Left lung (tissue), 4 donors: ENCODE measurements at regions not wholly inside any gene's neighbourhood (a gene's known extent, or its start where the extent isn't known, plus 50 kb on each side); places are given as distances from the start of the nearest gene placed in this dataset.
A peak's percentile ranks its signal among the peaks of the same experiment; 100 is the strongest.

Experiments used
- ATAC-seq: fragments of 200-7000 bp; cut with Tn5 transposase; one replicate; pipeline ENCODE4 v1.9.1; 2020; ENCODE audit warnings: moderate library complexity
- DNase-seq, 4 donors: peaks; one replicate each; pipeline ENCODE4 v3.0.0-alpha.2; 2013 to 2020
- H3K27ac ChIP-seq, 2 donors: fragments of 200-600 bp; sonication (generic) in 1 of 2; one replicate each; pipeline versions ENCODE4 v1.5.0 to v1.8.0; 2020 to 2021
- H3K27me3 ChIP-seq, 2 donors: fragments of 200-600 bp; sonication (generic) in 1 of 2; one replicate each; pipeline versions ENCODE4 v1.5.0 to v1.8.0; 2020 to 2021
- H3K36me3 ChIP-seq, 2 donors: fragments of 200-600 bp; sonication (generic) in 1 of 2; one replicate each; pipeline versions ENCODE4 v1.5.0 to v1.8.0; 2020 to 2021
- H3K4me1 ChIP-seq, 2 donors: fragments of 200-600 bp; one replicate each; pipeline ENCODE4 v1.8.0; 2021
- H3K4me3 ChIP-seq, 2 donors: fragments of 200-600 bp; sonication (generic) in 1 of 2; one replicate each; pipeline versions ENCODE4 v1.5.0 to v1.8.0; 2020 to 2021; ENCODE audit warnings: mild to moderate bottlenecking in 1 of 2
- H3K9me3 ChIP-seq, 2 donors: fragments of 200-600 bp; sonication (generic) in 1 of 2; one replicate each; pipeline versions ENCODE4 v1.5.0 to v1.8.0; 2020 to 2021
- CTCF ChIP-seq, 2 donors: fragments of 200-600 bp; sonication (generic) in 1 of 2; IDR thresholded peaks; one replicate each; pipeline versions ENCODE4 v1.5.0 to v1.8.0; 2021; ENCODE audit warnings: antibody characterized with exemption in 2 of 2
- intact Hi-C, 2 donors: fragments of 100-400 bp; cut with DNase I; formaldehyde crosslinking; loops; one replicate each; pipeline versions ENCODE4 v1.11.2 to v1.14.2; 2022
- donor health status: DM: no; HTN: yes; CAD: no.
- donor health status: DM: no; HTN: no; CAD: no.

GRCh38 chr16:6008670-6009069 lies 911.1 kb upstream of the EEF2KMT start:
- no peak overlapping the region for H3K27ac ChIP-seq
- no peaks in the 10 kb centered on the region for H3K27me3 ChIP-seq
- ATAC-seq (no peak), DNase-seq (no peak)
- H3K4me3 ChIP-seq = no peak overlapping the region
- H3K9me3 ChIP-seq = no peaks in the 10 kb centered on the region
- no peaks in the 10 kb centered on the region for H3K4me1 ChIP-seq
- TF ChIP-seq CTCF (IDR thresholded peaks at IDR 0.05) = no peak
- intact Hi-C loops = no loop called here
- no peaks in the 10 kb centered on the region for H3K36me3 ChIP-seq

GRCh38 chr16:5993356-5993755 lies 895.8 kb upstream of the EEF2KMT start:
- no peak overlapping the region for H3K4me3 ChIP-seq
- intact Hi-C loops = no loop called here
- ATAC-seq = no peak

GRCh38 chr16:5982979-5983378 lies 885.4 kb upstream of the EEF2KMT start:
- ATAC-seq (no peak), DNase-seq (no peak)
- no peak overlapping the region for H3K4me3 ChIP-seq
- H3K9me3 ChIP-seq = no peaks in the 10 kb centered on the region
- no peak overlapping the region for H3K27ac ChIP-seq
- no peaks in the 10 kb centered on the region for H3K36me3 ChIP-seq
- intact Hi-C loops = no loop called here
- TF ChIP-seq CTCF (IDR thresholded peaks at IDR 0.05) = no peak
- H3K27me3 ChIP-seq = peaks cover 0 to 32% of the 10 kb centered on the region in 2 donors
- H3K4me1 ChIP-seq = no peaks in the 10 kb centered on the region

More at GRCh38 chr16:5993356-5993755, 895.8 kb upstream of the EEF2KMT start:
- Histone ChIP-seq H3K27me3 (peaks cover 0 to 7% of the 10 kb centered on the region in 2 donors), H3K9me3 (no peaks in the 10 kb centered on the region), H3K27ac (no peak overlapping the region), H3K36me3 (no peaks in the 10 kb centered on the region), H3K4me1 (no peaks in the 10 kb centered on the region)
- no peak for DNase-seq
- no peak for TF ChIP-seq CTCF (IDR thresholded peaks at IDR 0.05)

GRCh38 chr16:5979905-5980550 lies 882.4 kb upstream of the EEF2KMT start:
- H3K4me3 ChIP-seq = no peak overlapping the region
- no peaks in the 10 kb centered on the region for H3K36me3 ChIP-seq
- H3K4me1 ChIP-seq = no peaks in the 10 kb centered on the region
- no peak for DNase-seq
- TF ChIP-seq CTCF (IDR thresholded peaks at IDR 0.05) = no peak
- H3K27ac ChIP-seq = no peak overlapping the region
- intact Hi-C loops = no loop called here
- H3K27me3 ChIP-seq = peaks cover 0 to 25% of the 10 kb centered on the region in 2 donors
- no peak for ATAC-seq
- no peaks in the 10 kb centered on the region for H3K9me3 ChIP-seq

GRCh38 chr16:5977329-5977728 lies 879.7 kb upstream of the EEF2KMT start:
- Histone ChIP-seq H3K4me1 (no peaks in the 10 kb centered on the region), H3K27ac (no peak overlapping the region), H3K9me3 (no peaks in the 10 kb centered on the region), H3K4me3 (no peak overlapping the region), H3K27me3 (peaks cover 0 to 13% of the 10 kb centered on the region in 2 donors), H3K36me3 (no peaks in the 10 kb centered on the region)
- DNase-seq = peak in 1 of 4 donors; percentile 5
- no peak for ATAC-seq
- no peak for TF ChIP-seq CTCF (IDR thresholded peaks at IDR 0.05)
- intact Hi-C loops = no loop called here
